HUES64 (cell line): ENCODE measurements at regions not wholly inside any gene's neighbourhood (a gene's known extent, or its start where the extent isn't known, plus 50 kb on each side); places are given as distances from the start of the nearest gene placed in this dataset.
A peak's percentile ranks its signal among the peaks of the same experiment; 100 is the strongest.
"Not testable (repeated sequence)": the region's sequence is repeated elsewhere in the genome, so short reads cannot be mapped to it uniquely, and the experiment has no call there.

Experiments
- H3K27ac ChIP-seq: 2 replicates; pipeline ENCODE4 v1.7.0; 2013; ENCODE audit warnings: low read depth, low read length, inconsistent platforms
- H3K27me3 ChIP-seq: 2 replicates; pipeline ENCODE4 v1.6.1; 2013; ENCODE audit warnings: mild to moderate bottlenecking, low read length; ENCODE audit not compliant: insufficient read depth
- H3K36me3 ChIP-seq: 2 replicates; pipeline ENCODE4 v1.6.1; 2013; ENCODE audit warnings: mild to moderate bottlenecking, low read length; ENCODE audit not compliant: insufficient read depth
- H3K4me1 ChIP-seq: 2 replicates; pipeline ENCODE4 v1.6.1; 2013; ENCODE audit warnings: mild to moderate bottlenecking, low read length, moderate library complexity; ENCODE audit not compliant: insufficient read depth
- H3K4me3 ChIP-seq: 2 replicates; pipeline ENCODE4 v1.5.1; 2013; ENCODE audit warnings: mild to moderate bottlenecking, low read length, moderate library complexity
- H3K9ac ChIP-seq: 2 replicates; pipeline ENCODE4 v1.6.1; 2013; ENCODE audit warnings: mild to moderate bottlenecking, low read depth, low read length
- H3K9me3 ChIP-seq: 2 replicates; pipeline ENCODE4 v1.6.1; 2013; ENCODE audit warnings: low read depth, low read length; ENCODE audit not compliant: insufficient read depth
- WGBS: fragments of 150-250, 120-280 bp; methylation state at CpG from one replicate; pipeline ENCODE4 v1.1.7; 2013; ENCODE audit warnings: missing lambda C conversion rate; 5-methylcytosine and 5-hydroxymethylcytosine counted together

GRCh38 chr5:154603953-154604679, 126.1 kb upstream of the HAND1 start:
- peak overlapping the region; percentile 33 for H3K4me3 ChIP-seq
- no peaks in the 10 kb centered on the region for H3K36me3 ChIP-seq
- no peak overlapping the region for H3K27ac ChIP-seq
- no peaks in the 10 kb centered on the region for H3K9me3 ChIP-seq
- peaks cover 28% of the 10 kb centered on the region for H3K27me3 ChIP-seq
- no peak overlapping the region for H3K9ac ChIP-seq
- 10% methylated on average over 20 of the region's 20 CpGs for WGBS
- peaks cover 13% of the 10 kb centered on the region for H3K4me1 ChIP-seq

- H3K27me3 ChIP-seq = peaks cover 22% of the 10 kb centered on the region
- peaks cover 7% of the 10 kb centered on the region for H3K4me1 ChIP-seq
- H3K27ac ChIP-seq = no peak overlapping the region
- H3K9ac ChIP-seq = no peak overlapping the region
- no CpG with 5 or more reads among the region's 1 CpG for WGBS
- no peaks in the 10 kb centered on the region for H3K9me3 ChIP-seq
- peak overlapping the region; percentile 33; the same call in 1 of the 2 replicates for H3K4me3 ChIP-seq
- no peaks in the 10 kb centered on the region for H3K36me3 ChIP-seq
These were observed 125.5 kb upstream of the HAND1 start for GRCh38 chr5:154603485-154603884.

- Histone ChIP-seq H3K27ac (no peak overlapping the region), H3K4me3 (no peak overlapping the region), H3K4me1 (peaks cover 2% of the 10 kb centered on the region), H3K27me3 (peaks cover 20% of the 10 kb centered on the region), H3K9ac (no peak overlapping the region), H3K9me3 (no peaks in the 10 kb centered on the region), H3K36me3 (no peaks in the 10 kb centered on the region)
- WGBS = 88% methylated on average over 1 of the region's 1 CpG
These were observed 125.0 kb upstream of the HAND1 start for GRCh38 chr5:154603011-154603410.

GRCh38 chr5:154601014-154601413, 123.0 kb upstream of the HAND1 start:
- Histone ChIP-seq H3K9ac (no peak overlapping the region), H3K27me3 (peaks cover 17% of the 10 kb centered on the region), H3K4me1 (no peaks in the 10 kb centered on the region), H3K4me3 (no peak overlapping the region), H3K36me3 (no peaks in the 10 kb centered on the region), H3K9me3 (no peaks in the 10 kb centered on the region), H3K27ac (no peak overlapping the region)
- WGBS = 93% methylated on average over 7 of the region's 7 CpGs

- 84% methylated on average over 2 of the region's 2 CpGs for WGBS
- 0 out of 2 replicates have a peak, but pooled peaks cover 2% of the 10 kb centered on the region for H3K27me3 ChIP-seq
- no peaks in the 10 kb centered on the region for H3K4me1 ChIP-seq
- no peak overlapping the region for H3K9ac ChIP-seq
- H3K27ac ChIP-seq = no peak overlapping the region
- no peaks in the 10 kb centered on the region for H3K9me3 ChIP-seq
- no peaks in the 10 kb centered on the region for H3K36me3 ChIP-seq
- H3K4me3 ChIP-seq = no peak overlapping the region
These were observed 120.0 kb upstream of the HAND1 start for GRCh38 chr5:154598021-154598420.

- H3K4me1 ChIP-seq, H3K36me3 ChIP-seq, H3K27me3 ChIP-seq, H3K9ac ChIP-seq, H3K27ac ChIP-seq, H3K4me3 ChIP-seq, H3K9me3 ChIP-seq: not testable (repeated sequence)
- WGBS = 87% methylated on average over 5 of the region's 5 CpGs
These were observed 118.8 kb upstream of the HAND1 start for GRCh38 chr5:154596844-154597243.

- Histone ChIP-seq H3K9ac (no peak overlapping the region), H3K4me3 (no peak overlapping the region), H3K9me3 (no peaks in the 10 kb centered on the region), H3K4me1 (no peaks in the 10 kb centered on the region), H3K27ac (no peak overlapping the region), H3K27me3 (no peaks in the 10 kb centered on the region), H3K36me3 (no peaks in the 10 kb centered on the region)
- 84% methylated on average over 9 of the region's 9 CpGs for WGBS
These were observed 117.6 kb upstream of the HAND1 start for GRCh38 chr5:154595662-154596061.

GRCh38 chr5:154593796-154594195, 115.8 kb upstream of the HAND1 start:
- H3K27me3 ChIP-seq = no peaks in the 10 kb centered on the region
- H3K4me3 ChIP-seq = no peak overlapping the region
- no peaks in the 10 kb centered on the region for H3K36me3 ChIP-seq
- H3K4me1 ChIP-seq = no peaks in the 10 kb centered on the region
- H3K9me3 ChIP-seq = no peaks in the 10 kb centered on the region
- H3K27ac ChIP-seq = no peak overlapping the region
- H3K9ac ChIP-seq = no peak overlapping the region

- no peaks in the 10 kb centered on the region for H3K9me3 ChIP-seq
- H3K27ac ChIP-seq = no peak overlapping the region
- H3K27me3 ChIP-seq = no peaks in the 10 kb centered on the region
- no peak overlapping the region for H3K9ac ChIP-seq
- WGBS = 100% methylated on average over 2 of the region's 3 CpGs
- no peak overlapping the region for H3K4me3 ChIP-seq
- no peaks in the 10 kb centered on the region for H3K36me3 ChIP-seq
- H3K4me1 ChIP-seq = no peaks in the 10 kb centered on the region
These were observed 115.0 kb upstream of the HAND1 start for GRCh38 chr5:154593071-154593470.

GRCh38 chr5:154590093-154590724, 112.2 kb upstream of the HAND1 start:
- Histone ChIP-seq H3K9ac (no peak overlapping the region), H3K4me1 (no peaks in the 10 kb centered on the region), H3K9me3 (no peaks in the 10 kb centered on the region), H3K27ac (no peak overlapping the region), H3K36me3 (no peaks in the 10 kb centered on the region), H3K27me3 (no peaks in the 10 kb centered on the region), H3K4me3 (no peak overlapping the region)
- 80% methylated on average over 4 of the region's 4 CpGs for WGBS

- H3K4me3 ChIP-seq = no peak overlapping the region
These were observed 111.5 kb upstream of the HAND1 start for GRCh38 chr5:154589511-154589910.

More at GRCh38 chr5:154589511-154589910, 111.5 kb upstream of the HAND1 start:
- no peaks in the 10 kb centered on the region for H3K27me3 ChIP-seq
- no peaks in the 10 kb centered on the region for H3K4me1 ChIP-seq
- H3K9me3 ChIP-seq = no peaks in the 10 kb centered on the region
- no peaks in the 10 kb centered on the region for H3K36me3 ChIP-seq
- H3K27ac ChIP-seq = no peak overlapping the region
- no peak overlapping the region for H3K9ac ChIP-seq
- WGBS = 88% methylated on average over 4 of the region's 4 CpGs
